Subcutaneous abdominal adipose tissue (tissue), 5 donors: ENCODE measurements at regions not wholly inside any gene's neighbourhood (a gene's known extent, or its start where the extent isn't known, plus 50 kb on each side); places are given as distances from the start of the nearest gene placed in this dataset.

ENCODE experiments used
- H3K27ac ChIP-seq: one replicate; pipeline ENCODE4 v1.7.0; 2013; ENCODE audit warnings: low read depth, mild to moderate bottlenecking, inconsistent platforms, low read length, moderate library complexity
- H3K27me3 ChIP-seq, 5 donors: one replicate each; pipeline ENCODE4 v1.7.0; 2013; ENCODE audit warnings: low read length in 5 of 5, inconsistent platforms in 1 of 5; ENCODE audit not compliant: control insufficient read depth in 5 of 5, insufficient read depth in 4 of 5
- H3K36me3 ChIP-seq, 5 donors: one replicate each; pipeline ENCODE4 v1.7.0; 2013; ENCODE audit warnings: low read length in 5 of 5; ENCODE audit not compliant: control insufficient read depth in 5 of 5, insufficient read depth in 5 of 5
- H3K4me1 ChIP-seq, 5 donors: one replicate each; pipeline ENCODE4 v1.7.0; 2013; ENCODE audit warnings: low read length in 5 of 5, mild to moderate bottlenecking in 3 of 5, moderate library complexity in 1 of 5; ENCODE audit not compliant: control insufficient read depth in 5 of 5, insufficient read depth in 5 of 5
- H3K4me3 ChIP-seq, 5 donors: one replicate each; pipeline ENCODE4 v1.7.0; 2013; ENCODE audit warnings: low read length in 5 of 5, low read depth in 1 of 5
- H3K9ac ChIP-seq, 5 donors: one replicate each; pipeline ENCODE4 v1.7.0; 2013; ENCODE audit warnings: low read length in 5 of 5, mild to moderate bottlenecking in 4 of 5, moderate library complexity in 3 of 5
- H3K9me3 ChIP-seq, 5 donors: one replicate each; pipeline ENCODE4 v1.7.0; 2013; ENCODE audit warnings: low read length in 5 of 5; ENCODE audit not compliant: control insufficient read depth in 5 of 5
- donor health status: healthy.
- donor health status: healthy.
- donor health status: healthy.
- donor health status: healthy.
- donor health status: healthy.

GRCh38 chr4:144360146-144360793 is 219.8 kb upstream of the GYPA start:
- no peaks in the 10 kb centered on the region for H3K36me3 ChIP-seq
- H3K9me3 ChIP-seq, result no peaks in the 10 kb centered on the region
- no peaks in the 10 kb centered on the region for H3K27me3 ChIP-seq
- no peak overlapping the region for H3K9ac ChIP-seq
- H3K4me1 ChIP-seq, result peaks cover 0 to 5% (median 3%) of the 10 kb centered on the region in 5 donors
- no peak overlapping the region for H3K4me3 ChIP-seq
- H3K27ac ChIP-seq, result no peak overlapping the region

DNA sequence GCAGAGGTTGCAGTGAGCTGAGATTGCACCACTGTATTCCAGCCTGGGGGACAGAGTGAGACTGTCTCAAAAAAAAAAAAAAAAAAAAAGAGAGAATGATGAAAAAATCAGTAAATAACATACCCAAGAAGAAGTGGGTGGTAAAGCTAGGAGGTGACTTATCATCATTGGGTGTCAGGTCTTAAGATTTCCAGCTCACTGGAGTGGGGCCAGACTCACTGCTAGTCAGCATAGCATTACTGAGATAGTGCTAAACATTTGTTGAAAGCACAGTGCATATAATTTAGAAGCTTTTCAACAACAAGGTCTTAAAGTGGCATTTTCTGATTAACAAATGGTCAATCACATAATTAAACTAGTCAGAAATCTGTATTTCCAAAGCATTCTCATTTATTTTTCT is 221.8 kb upstream of the GYPA start:
- no peak overlapping the region for H3K9ac ChIP-seq
- no peak overlapping the region for H3K4me3 ChIP-seq
- no peaks in the 10 kb centered on the region for H3K9me3 ChIP-seq
- H3K27me3 ChIP-seq, result no peaks in the 10 kb centered on the region
- no peaks in the 10 kb centered on the region for H3K4me1 ChIP-seq
- no peak overlapping the region for H3K27ac ChIP-seq
- no peaks in the 10 kb centered on the region for H3K36me3 ChIP-seq

DNA sequence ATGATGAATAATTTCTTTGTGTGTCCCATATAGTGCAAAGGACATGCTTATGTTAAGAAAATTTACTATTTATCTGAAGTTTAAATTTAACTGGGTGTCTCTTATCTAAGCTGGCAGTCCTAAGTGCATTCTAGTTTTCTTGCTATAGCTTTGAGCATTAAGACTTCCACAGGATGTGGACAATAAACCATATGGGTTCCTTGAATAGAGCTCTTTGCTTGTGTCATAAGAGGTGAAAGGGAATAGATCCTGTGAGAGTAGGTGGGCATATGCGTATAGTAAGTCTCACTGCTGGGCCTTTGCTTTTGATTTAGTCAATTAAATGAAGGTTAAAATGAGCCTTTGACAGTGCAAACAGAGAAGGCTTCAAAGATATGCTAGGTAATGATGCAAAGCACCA is 223.4 kb upstream of the GYPA start:
- H3K9ac ChIP-seq, result no peak overlapping the region
- H3K27me3 ChIP-seq, result no peaks in the 10 kb centered on the region
- no peak overlapping the region for H3K27ac ChIP-seq
- no peaks in the 10 kb centered on the region for H3K36me3 ChIP-seq
- H3K4me3 ChIP-seq, result no peak overlapping the region
- no peaks in the 10 kb centered on the region for H3K4me1 ChIP-seq
- H3K9me3 ChIP-seq, result no peaks in the 10 kb centered on the region

- no peaks in the 10 kb centered on the region for H3K9me3 ChIP-seq
- no peak overlapping the region for H3K9ac ChIP-seq
- no peak overlapping the region for H3K27ac ChIP-seq
- H3K36me3 ChIP-seq, result no peaks in the 10 kb centered on the region
- H3K27me3 ChIP-seq, result no peaks in the 10 kb centered on the region
- no peak overlapping the region for H3K4me3 ChIP-seq
- H3K4me1 ChIP-seq, result no peaks in the 10 kb centered on the region
Observed at GRCh38 chr4:144366425-144366824, 225.9 kb upstream of the GYPA start.

- Histone ChIP-seq H3K27ac (no peak overlapping the region), H3K4me3 (no peak overlapping the region), H3K9ac (no peak overlapping the region), H3K27me3 (no peaks in the 10 kb centered on the region), H3K36me3 (no peaks in the 10 kb centered on the region), H3K9me3 (no peaks in the 10 kb centered on the region), H3K4me1 (no peaks in the 10 kb centered on the region)
Observed at GRCh38 chr4:144371485-144371884, 231.0 kb upstream of the GYPA start.

DNA sequence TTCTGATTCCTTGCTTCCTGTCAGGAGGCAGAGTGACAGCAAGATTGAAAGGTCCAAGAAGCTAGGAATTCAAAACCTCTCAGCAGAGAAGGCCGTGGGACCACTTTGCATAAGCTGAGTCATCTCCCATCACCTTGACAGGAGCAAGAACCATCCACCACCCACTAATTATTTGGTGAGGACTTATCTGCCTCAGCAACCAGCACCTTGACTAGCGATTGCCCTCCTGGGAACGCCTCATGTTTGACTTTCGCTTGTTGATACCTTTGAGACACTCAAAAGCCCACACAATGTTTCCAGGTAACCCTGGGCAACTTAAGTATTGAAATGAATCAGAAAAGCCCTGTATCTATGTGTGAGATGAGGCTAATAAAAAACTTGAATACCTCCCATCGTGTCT is 233.5 kb upstream of the GYPA start:
- H3K4me3 ChIP-seq, result no peak overlapping the region
- H3K36me3 ChIP-seq, result no peaks in the 10 kb centered on the region
- no peaks in the 10 kb centered on the region for H3K27me3 ChIP-seq
- H3K27ac ChIP-seq, result no peak overlapping the region
- no peak overlapping the region for H3K9ac ChIP-seq
- H3K4me1 ChIP-seq, result no peaks in the 10 kb centered on the region
- H3K9me3 ChIP-seq, result no peaks in the 10 kb centered on the region

- Histone ChIP-seq H3K4me3 (no peak overlapping the region), H3K9ac (no peak overlapping the region), H3K27ac (no peak overlapping the region), H3K27me3 (no peaks in the 10 kb centered on the region), H3K36me3 (no peaks in the 10 kb centered on the region), H3K4me1 (no peaks in the 10 kb centered on the region), H3K9me3 (no peaks in the 10 kb centered on the region)
Observed at GRCh38 chr4:144376866-144377265, 236.3 kb upstream of the GYPA start.

DNA sequence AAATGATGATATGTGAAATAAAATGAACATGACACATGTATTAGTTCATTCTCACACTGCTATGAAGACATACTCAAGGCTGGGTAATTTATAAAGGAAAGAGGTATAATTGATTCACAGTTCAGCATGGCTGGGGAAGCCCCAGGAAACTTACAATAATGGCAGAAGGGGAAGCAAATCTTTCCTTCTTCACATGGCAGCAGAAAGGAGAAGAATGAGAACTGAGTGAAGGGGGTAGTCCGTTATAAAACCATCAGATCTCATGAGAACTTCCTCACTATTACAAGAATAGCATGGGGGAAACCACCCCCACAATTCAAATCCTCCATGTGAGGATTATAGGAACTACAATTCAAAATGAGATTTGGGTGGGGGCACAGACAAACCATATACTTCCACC is 243.9 kb upstream of the GYPA start:
- Histone ChIP-seq H3K9ac (no peak overlapping the region), H3K4me3 (no peak overlapping the region), H3K4me1 (no peaks in the 10 kb centered on the region), H3K27ac (no peak overlapping the region), H3K27me3 (no peaks in the 10 kb centered on the region), H3K9me3 (peaks cover 0 to 7% (median 3%) of the 10 kb centered on the region in 5 donors), H3K36me3 (no peaks in the 10 kb centered on the region)

GRCh38 chr4:144399927-144400326 is 246.0 kb upstream of the HHIP start:
- Histone ChIP-seq H3K4me1 (peaks cover 0 to 15% (median 10%) of the 10 kb centered on the region in 5 donors), H3K27me3 (no peaks in the 10 kb centered on the region), H3K36me3 (no peaks in the 10 kb centered on the region), H3K27ac (no peak overlapping the region), H3K4me3 (no peak overlapping the region), H3K9ac (no peak overlapping the region), H3K9me3 (peaks cover 0 to 10% (median 0%) of the 10 kb centered on the region in 5 donors)

DNA sequence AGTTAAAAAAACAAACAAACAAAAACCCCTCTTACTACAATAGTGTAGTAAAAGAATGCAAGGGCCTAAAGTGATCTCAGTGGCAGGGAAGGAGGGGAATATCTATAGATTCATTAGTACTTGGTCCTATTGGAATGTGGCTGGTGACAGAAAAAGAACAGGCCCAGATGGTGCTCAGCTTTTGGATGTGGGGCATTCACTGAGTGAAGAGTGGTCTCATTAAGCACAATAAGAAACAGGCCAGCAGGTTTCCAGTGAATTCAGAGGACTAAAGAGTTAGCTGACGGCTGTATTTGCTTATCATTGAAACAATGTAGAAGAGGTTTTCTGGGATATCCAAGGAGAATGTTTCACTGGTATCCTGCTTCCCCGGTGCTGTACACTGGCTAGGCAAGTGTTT is 243.8 kb upstream of the HHIP start:
- Histone ChIP-seq H3K9me3 (peaks cover 0 to 10% (median 0%) of the 10 kb centered on the region in 5 donors), H3K9ac (no peak overlapping the region), H3K36me3 (no peaks in the 10 kb centered on the region), H3K4me3 (no peak overlapping the region), H3K27me3 (no peaks in the 10 kb centered on the region), H3K27ac (no peak overlapping the region), H3K4me1 (peaks cover 0 to 15% (median 10%) of the 10 kb centered on the region in 5 donors)
